ENCODE measurements at regions not wholly inside any gene's neighbourhood (a gene's known extent, or its start where the extent isn't known, plus 50 kb on each side); places are given as distances from the start of the nearest gene placed in this dataset.

GRCh38 chr12:47306130-47306529 lies 226.4 kb upstream of the AMIGO2 start:
- DNase-seq = no peak

- DNase-seq = no peak
These were observed 225.7 kb upstream of the AMIGO2 start for GRCh38 chr12:47305464-47305863.

GRCh38 chr12:47303995-47304560 lies 224.3 kb upstream of the AMIGO2 start:
- no peak for DNase-seq

GRCh38 chr12:47303207-47303606 lies 223.4 kb upstream of the AMIGO2 start:
- no peak for DNase-seq

GRCh38 chr12:47302111-47302671 lies 222.4 kb upstream of the AMIGO2 start:
- no peak for DNase-seq

GRCh38 chr12:47299586-47299985 lies 219.8 kb upstream of the AMIGO2 start:
- no peak for DNase-seq

- no peak for DNase-seq
These were observed 218.2 kb upstream of the AMIGO2 start for GRCh38 chr12:47297993-47298392.

GRCh38 chr12:47296828-47297227 lies 217.1 kb upstream of the AMIGO2 start:
- DNase-seq = peak; percentile 14

- DNase-seq = no peak
These were observed 213.6 kb upstream of the AMIGO2 start for GRCh38 chr12:47293406-47293805.

- DNase-seq = peak; percentile 32
These were observed 206.9 kb upstream of the AMIGO2 start for GRCh38 chr12:47286676-47287075.
